H1 (cell line): ENCODE measurements at regions not wholly inside any gene's neighbourhood (a gene's known extent, or its start where the extent isn't known, plus 50 kb on each side); places are given as distances from the start of the nearest gene placed in this dataset.

Experiments
- CTCF ChIA-PET: fragments of 300-600 bp; sonication (Branson Sonifier 250); formaldehyde crosslinking; loops from one replicate; lab custom pipeline; 2021; ENCODE audit not compliant: partially characterized antibody; lab: Charles Lee
- POLR2A ChIA-PET: fragments of 300-600 bp; sonication (Branson Sonifier 250); formaldehyde crosslinking; loops from one replicate; lab custom pipeline; 2021; ENCODE audit warnings: inconsistent platforms; ENCODE audit not compliant: partially characterized antibody; lab: Charles Lee
- DNase-seq, 2 experiments: peaks; one replicate each; pipeline versions ENCODE4 v3.0.0 to v3.0.0-alpha.2; 2010 to 2022; ENCODE audit warnings: low spot score in 2 of 2, low read depth in 1 of 2, mixed read lengths in 1 of 2
- FAIRE-seq: peaks from 2 replicates; lab custom pipeline; 2011; peaks lifted over from hg19 to GRCh38; lab: Jason Lieb, UNC
- H2AFZ ChIP-seq: 2 replicates; pipeline ENCODE4 v1.8.1; 2012; ENCODE audit warnings: low read length, inconsistent platforms
- H2AK5ac ChIP-seq: 2 replicates; pipeline ENCODE4 v1.6.1; 2013; ENCODE audit warnings: low read depth, low read length
- H2BK120ac ChIP-seq: replicated peaks from 2 replicates; pipeline ENCODE3; 2013; ENCODE audit warnings: low read depth, low read length, inconsistent platforms
- H2BK12ac ChIP-seq: 2 replicates; pipeline ENCODE4 v1.6.1; 2013; ENCODE audit warnings: low read depth, low read length
- H2BK15ac ChIP-seq: 2 replicates; pipeline ENCODE4 v1.6.1; 2013; ENCODE audit warnings: low read length
- H2BK20ac ChIP-seq: 2 replicates; pipeline ENCODE4 v1.6.1; 2013; ENCODE audit warnings: low read length
- H2BK5ac ChIP-seq: 2 replicates; pipeline ENCODE4 v1.6.1; 2013; ENCODE audit warnings: low read depth, low read length
- H3K14ac ChIP-seq: 2 replicates; pipeline ENCODE4 v1.6.1; 2013; ENCODE audit warnings: inconsistent platforms; ENCODE audit not compliant: insufficient read length
- H3K18ac ChIP-seq: 2 replicates; pipeline ENCODE4 v1.6.1; 2013; ENCODE audit warnings: low read length; ENCODE audit errors: extremely low read depth
- H3K23ac ChIP-seq: 2 replicates; pipeline ENCODE4 v1.6.1; 2013; ENCODE audit warnings: inconsistent platforms; ENCODE audit not compliant: insufficient read length
- H3K23me2 ChIP-seq: 2 replicates; pipeline ENCODE4 v1.6.1; 2013; ENCODE audit warnings: low read depth, low read length
- H3K27ac ChIP-seq: 2 replicates; pipeline ENCODE4 v1.6.1; 2011; ENCODE audit warnings: low read depth, low read length, inconsistent platforms
- H3K27me3 ChIP-seq, 4 experiments: replicated peaks in 1 of 4; 1 replicate in 1 of 4; 2 replicates in 3 of 4; pipeline versions ENCODE4 v1.6.1 to v1.8.1; 2011 to 2013; ENCODE audit warnings: low read length in 3 of 4, mild to moderate bottlenecking in 3 of 4, inconsistent platforms in 2 of 4, mixed read lengths in 2 of 4, moderate library complexity in 1 of 4; ENCODE audit not compliant: control insufficient read depth in 3 of 4, insufficient read depth in 3 of 4; ENCODE audit errors: extremely low read depth in 1 of 4
- H3K36me3 ChIP-seq, 4 experiments: 2 replicates each; pipeline versions ENCODE4 v1.6.1 to v1.8.1; 2011 to 2013; ENCODE audit warnings: mild to moderate bottlenecking in 4 of 4, low read length in 3 of 4, moderate library complexity in 2 of 4, control low read depth in 1 of 4, inconsistent platforms in 1 of 4; ENCODE audit not compliant: insufficient read depth in 4 of 4, control insufficient read depth in 2 of 4
- H3K4ac ChIP-seq: replicated peaks from 2 replicates; pipeline ENCODE3; 2013; ENCODE audit warnings: low read length, low read depth, mixed read lengths, inconsistent platforms; ENCODE audit not compliant: insufficient read length
- H3K4me1 ChIP-seq, 4 experiments: replicated peaks in 1 of 4; 1 replicate in 1 of 4; 2 replicates in 3 of 4; pipeline versions ENCODE4 v1.6.1 to v1.8.1; 2011 to 2013; ENCODE audit warnings: low read length in 3 of 4, inconsistent platforms in 2 of 4, mixed read lengths in 1 of 4; ENCODE audit not compliant: insufficient read depth in 4 of 4, control insufficient read depth in 3 of 4
- H3K4me2 ChIP-seq, 2 experiments: 2 replicates each; pipeline versions ENCODE4 v1.6.1 to v1.8.1; 2011 to 2013; ENCODE audit warnings: low read depth in 2 of 2, low read length in 2 of 2, control low read depth in 1 of 2, inconsistent platforms in 1 of 2, mild to moderate bottlenecking in 1 of 2; ENCODE audit not compliant: insufficient read depth in 1 of 2
- H3K4me3 ChIP-seq, 4 experiments: fragments of 200-600, 300-600 bp in 1 of 4; sonication (generic), shearing (Covaris generic), sonication (Bioruptor Twin) in 1 of 4; 2 replicates each; pipeline versions ENCODE4 v1.5.1 to v1.8.1; 2011 to 2016; ENCODE audit warnings: low read length in 4 of 4, low read depth in 3 of 4, control low read depth in 2 of 4, inconsistent platforms in 2 of 4, mild to moderate bottlenecking in 2 of 4, mixed read lengths in 1 of 4, moderate library complexity in 1 of 4; ENCODE audit not compliant: insufficient read depth in 2 of 4; ENCODE audit errors: extremely low read depth in 1 of 4
- H3K56ac ChIP-seq: replicated peaks from 2 replicates; pipeline ENCODE3; 2013; ENCODE audit warnings: low read depth, mild to moderate bottlenecking, mixed read lengths, low read length, inconsistent platforms; ENCODE audit not compliant: insufficient read length
- H3K79me1 ChIP-seq: 2 replicates; pipeline ENCODE4 v1.6.1; 2013; ENCODE audit warnings: low read depth, low read length, control low read depth
- H3K79me2 ChIP-seq, 2 experiments: 2 replicates each; pipeline versions ENCODE4 v1.6.1 to v1.8.1; 2012 to 2013; ENCODE audit warnings: low read length in 2 of 2, mild to moderate bottlenecking in 2 of 2, inconsistent platforms in 1 of 2; ENCODE audit not compliant: insufficient read depth in 2 of 2, control insufficient read depth in 1 of 2
- H3K9ac ChIP-seq, 4 experiments: replicated peaks in 1 of 4; 1 replicate in 1 of 4; 2 replicates in 3 of 4; pipeline versions ENCODE4 v1.6.1 to v1.8.1; 2011 to 2013; ENCODE audit warnings: low read depth in 3 of 4, low read length in 3 of 4, control low read depth in 2 of 4, mild to moderate bottlenecking in 2 of 4, moderate library complexity in 2 of 4, inconsistent platforms in 1 of 4; ENCODE audit errors: extremely low read depth in 1 of 4
- H3K9me3 ChIP-seq, 2 experiments: 2 replicates each; pipeline versions ENCODE4 v1.6.1 to v1.8.1; 2012 to 2013; ENCODE audit warnings: mild to moderate bottlenecking in 2 of 2, moderate library complexity in 2 of 2, control low read depth in 1 of 2, inconsistent platforms in 1 of 2, low read depth in 1 of 2, low read length in 1 of 2, mixed read lengths in 1 of 2; ENCODE audit not compliant: insufficient read depth in 2 of 2
- H4K20me1 ChIP-seq, 2 experiments: replicated peaks in 1 of 2; 2 replicates each; pipeline versions ENCODE3 to v1.8.1; 2011 to 2013; ENCODE audit warnings: inconsistent platforms in 2 of 2, low read length in 2 of 2, mild to moderate bottlenecking in 1 of 2; ENCODE audit not compliant: insufficient read depth in 2 of 2, control insufficient read depth in 1 of 2
- H4K5ac ChIP-seq: 2 replicates; pipeline ENCODE4 v1.6.1; 2013; ENCODE audit warnings: low read length, low read depth, mixed read lengths, inconsistent platforms; ENCODE audit not compliant: insufficient read length
- H4K8ac ChIP-seq: 2 replicates; pipeline ENCODE4 v1.8.0; 2013; ENCODE audit warnings: mild to moderate bottlenecking, moderate library complexity, low read length, inconsistent platforms; ENCODE audit not compliant: insufficient read depth; ENCODE audit errors: extremely low read depth
- H4K91ac ChIP-seq: replicated peaks from 2 replicates; pipeline ENCODE3; 2013; ENCODE audit warnings: low read length, mixed read lengths, inconsistent platforms; ENCODE audit not compliant: insufficient read length
- CTBP2 ChIP-seq: IDR thresholded peaks from 2 replicates; pipeline ENCODE4 v1.7.0; 2011; ENCODE audit warnings: borderline replicate concordance, mild to moderate bottlenecking, moderate library complexity, mixed read lengths, low read length; ENCODE audit not compliant: insufficient read depth, insufficient read length
- GTF2F1 ChIP-seq: IDR thresholded peaks from 2 replicates; pipeline ENCODE4 v1.6.1; 2012; ENCODE audit warnings: low read depth, low read length, improper control_type of control experiment, borderline replicate concordance
- PHF8 ChIP-seq: fragments of 200-600 bp; sonication (generic); conservative IDR thresholded peaks from 2 replicates; pipeline ENCODE4 v1.7.1; 2012; ENCODE audit warnings: low read depth, mild to moderate bottlenecking, inconsistent platforms, low read length, moderate library complexity
- SP1 ChIP-seq: IDR thresholded peaks from 2 replicates; pipeline ENCODE4 v1.6.1; 2011; ENCODE audit warnings: low read depth, low read length
- SP2 ChIP-seq: IDR thresholded peaks from 2 replicates; pipeline ENCODE4 v1.6.1; 2012; ENCODE audit warnings: mild to moderate bottlenecking, low read length, inconsistent platforms
- SRF ChIP-seq: IDR thresholded peaks from 2 replicates; pipeline ENCODE4 v1.6.1; 2011; ENCODE audit warnings: mild to moderate bottlenecking, low read depth, low read length, moderate library complexity
- WGBS, 2 experiments: shearing (Covaris generic) in 1 of 2; methylation state at CpG; one replicate each; pipeline versions ENCODE4 v1.1.6 to v1.1.7; 2013 to 2015; ENCODE audit warnings: low lambda C conversion rate in 2 of 2, mixed read lengths in 2 of 2, inconsistent platforms in 1 of 2, low coverage in 1 of 2, missing lambda C conversion rate in 1 of 2; ENCODE audit not compliant: insufficient replicate concordance in 2 of 2, insufficient coverage in 1 of 2, insufficient read length in 1 of 2; ENCODE audit errors: extremely low coverage in 1 of 2, missing lambda C conversion rate in 1 of 2; 5-methylcytosine and 5-hydroxymethylcytosine counted together

- no peak overlapping the region for H3K4me3 ChIP-seq
- POLR2A ChIA-PET = no interaction called here
- no peak overlapping the region for H3K9ac ChIP-seq
- TF ChIP-seq SP1 = no peak
- TF ChIP-seq PHF8 = no peak
- no peak for TF ChIP-seq SRF
- no peak for TF ChIP-seq SP2
- no peak for TF ChIP-seq CTBP2
- TF ChIP-seq GTF2F1 = no peak
- no peak overlapping the region for H3K4ac ChIP-seq
- H3K27me3 ChIP-seq = no peaks in the 10 kb centered on the region
- H4K91ac ChIP-seq = no peak overlapping the region
- no peak overlapping the region for H2BK12ac ChIP-seq
- H3K23me2 ChIP-seq = no peaks in the 10 kb centered on the region
- no peaks in the 10 kb centered on the region for H3K36me3 ChIP-seq
- no peak overlapping the region for H3K23ac ChIP-seq
- H3K79me1 ChIP-seq = no peaks in the 10 kb centered on the region
- H2BK20ac ChIP-seq = no peak overlapping the region
- no peak overlapping the region for H3K14ac ChIP-seq
- H4K5ac ChIP-seq = no peak overlapping the region
- H4K8ac ChIP-seq = no peak overlapping the region
- H3K27ac ChIP-seq = no peak overlapping the region
- FAIRE-seq = no peak
- CTCF ChIA-PET = no interaction called here
- no peak overlapping the region for H3K56ac ChIP-seq
- H3K4me2 ChIP-seq = no peak overlapping the region
- H2BK15ac ChIP-seq = no peak overlapping the region
- DNase-seq = no peak
- no peaks in the 10 kb centered on the region for H3K4me1 ChIP-seq
- no peaks in the 10 kb centered on the region for H3K79me2 ChIP-seq
- no peak overlapping the region for H3K18ac ChIP-seq
- H3K9me3 ChIP-seq = peaks cover 6 to 11% of the 10 kb centered on the region in 2 experiments; a peak in 2 of 4 replicates
- H2BK5ac ChIP-seq = no peak overlapping the region
- no peak overlapping the region for H2AFZ ChIP-seq
- no peak overlapping the region for H2BK120ac ChIP-seq
- WGBS, 2 experiments = 92% methylated on average over 3 of the region's 3 CpGs; no CpG with 5 or more reads in 1 of the 2 experiments
- H4K20me1 ChIP-seq = no peaks in the 10 kb centered on the region
- H2AK5ac ChIP-seq = no peak overlapping the region
These were observed 313.5 kb upstream of the ECI2 start for GRCh38 chr6:4448841-4449240.
